ENCODE measurements at regions not wholly inside any gene's neighbourhood (a gene's known extent, or its start where the extent isn't known, plus 50 kb on each side); places are given as distances from the start of the nearest gene placed in this dataset.
A peak's percentile ranks its signal among the peaks of the same experiment; 100 is the strongest.

GRCh38 chr22:49052023-49052538, 775.6 kb downstream of the BRD1 start:
- H3K4me3 ChIP-seq, result peak overlapping the region; percentile 12
- WGBS, 3 donors, result 63 to 72% (median 67%) methylated on average over 36 of the region's 36 CpGs
- no peaks in the 10 kb centered on the region for H3K27me3 ChIP-seq
- H3K4me1 ChIP-seq (ENCODE audit: insufficient read depth), result no peaks in the 10 kb centered on the region
- DNase-seq, result peak in 1 of 5 donors; percentile 45
- no peaks in the 10 kb centered on the region for H3K36me3 ChIP-seq
- H3K27ac ChIP-seq, result no peak overlapping the region
- TF ChIP-seq EP300 (IDR thresholded peaks at IDR 0.05) (no peak), POLR2A (IDR thresholded peaks at IDR 0.05) (no peak), CTCF (IDR thresholded peaks at IDR 0.05) (no peak)
- no peaks in the 10 kb centered on the region for H3K9me3 ChIP-seq
- intact Hi-C loops (cut with DNase I), result no loop called here

- H3K4me3 ChIP-seq, result no peak overlapping the region
- WGBS, 3 donors, result 86 to 89% (median 87%) methylated on average over 31 of the region's 31 CpGs
- DNase-seq, result no peak
These were observed 776.1 kb downstream of the BRD1 start for GRCh38 chr22:49051491-49052022.

GRCh38 chr22:49049691-49050090, 778.0 kb downstream of the BRD1 start:
- Histone ChIP-seq H3K27me3 (no peaks in the 10 kb centered on the region), H3K4me3 (no peak overlapping the region), H3K9me3 (no peaks in the 10 kb centered on the region), H3K4me1 (ENCODE audit: insufficient read depth) (no peaks in the 10 kb centered on the region), H3K27ac (no peak overlapping the region), H3K36me3 (no peaks in the 10 kb centered on the region)
- 78 to 83% (median 81%) methylated on average over 12 of the region's 12 CpGs for WGBS, 3 donors
- intact Hi-C loops (cut with DNase I), result no loop called here
- no peak for DNase-seq
- no peak for TF ChIP-seq CTCF (IDR thresholded peaks at IDR 0.05)
- no peak for TF ChIP-seq EP300 (IDR thresholded peaks at IDR 0.05)
- no peak for TF ChIP-seq POLR2A (IDR thresholded peaks at IDR 0.05)

More at GRCh38 chr22:49051491-49052022, 776.1 kb downstream of the BRD1 start:
- intact Hi-C loops (cut with DNase I), result no loop called here
- H3K27me3 ChIP-seq, result no peaks in the 10 kb centered on the region
- no peaks in the 10 kb centered on the region for H3K4me1 ChIP-seq (ENCODE audit: insufficient read depth)
- no peaks in the 10 kb centered on the region for H3K36me3 ChIP-seq
- TF ChIP-seq CTCF (IDR thresholded peaks at IDR 0.05), result no peak
- no peak for TF ChIP-seq POLR2A (IDR thresholded peaks at IDR 0.05)
- TF ChIP-seq EP300 (IDR thresholded peaks at IDR 0.05), result no peak
- no peaks in the 10 kb centered on the region for H3K9me3 ChIP-seq
- no peak overlapping the region for H3K27ac ChIP-seq

DNA sequence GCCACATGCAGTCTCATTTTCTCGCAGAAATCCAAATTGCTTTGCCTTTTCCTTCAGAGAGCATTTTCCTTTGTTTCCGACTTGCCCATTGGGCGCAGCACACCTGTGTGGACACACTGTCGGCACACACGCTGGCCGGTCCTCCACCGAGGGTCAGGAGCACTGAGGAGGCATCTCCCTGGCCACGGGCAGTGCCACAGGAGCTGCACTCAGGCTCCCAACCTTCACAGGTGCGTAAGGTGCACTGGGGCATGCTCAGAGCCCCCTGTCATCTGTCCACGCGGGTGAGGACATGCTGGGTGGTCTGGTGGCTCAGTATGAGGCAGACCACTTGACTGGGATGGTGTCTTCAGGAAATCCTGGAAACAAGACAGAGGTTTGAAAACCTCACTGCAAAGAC, 779.1 kb downstream of the BRD1 start:
- Histone ChIP-seq H3K36me3 (no peaks in the 10 kb centered on the region), H3K27ac (no peak overlapping the region), H3K9me3 (no peaks in the 10 kb centered on the region), H3K4me1 (ENCODE audit: insufficient read depth) (no peaks in the 10 kb centered on the region), H3K27me3 (no peaks in the 10 kb centered on the region), H3K4me3 (no peak overlapping the region)
- WGBS, 3 donors, result 78 to 82% (median 79%) methylated on average over 11 of the region's 11 CpGs
- DNase-seq, result no peak
- no peak for TF ChIP-seq EP300 (IDR thresholded peaks at IDR 0.05)
- no peak for TF ChIP-seq CTCF (IDR thresholded peaks at IDR 0.05)
- TF ChIP-seq POLR2A (IDR thresholded peaks at IDR 0.05), result no peak
- intact Hi-C loops (cut with DNase I), result no loop called here
